ENCODE measurements at regions not wholly inside any gene's neighbourhood (a gene's known extent, or its start where the extent isn't known, plus 50 kb on each side); places are given as distances from the start of the nearest gene placed in this dataset.

DNA sequence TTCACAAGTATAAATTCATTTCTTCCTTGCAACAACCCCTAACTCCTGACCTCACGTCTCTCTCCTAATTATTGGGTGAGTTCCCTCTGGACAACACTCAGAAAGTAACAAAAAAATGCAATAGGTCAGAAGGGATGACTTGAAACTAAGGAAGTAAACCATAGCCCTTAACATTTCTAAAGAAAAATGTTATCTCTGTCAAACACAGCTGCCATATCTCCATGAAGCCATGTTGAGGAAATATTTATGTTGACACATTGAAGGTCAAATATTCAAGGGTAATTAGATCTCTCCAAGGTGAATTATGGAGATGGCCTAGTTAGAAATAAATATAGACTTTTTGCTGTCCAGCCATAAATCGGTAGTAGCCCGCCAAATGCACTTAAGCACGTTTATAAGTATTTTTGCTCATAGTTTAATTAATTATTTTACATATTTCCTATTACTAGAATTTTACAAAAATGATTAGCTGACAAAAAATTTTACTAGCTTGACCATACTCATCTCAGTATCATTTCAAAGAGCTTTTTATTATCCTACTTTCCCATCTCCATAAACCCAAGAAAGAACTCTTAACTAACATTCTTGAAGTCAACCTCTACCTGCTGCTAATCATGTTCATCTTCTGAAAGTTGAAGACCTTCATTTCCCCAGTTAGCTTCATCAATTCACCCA, 160.1 kb upstream of the PKN2 start:
- Histone ChIP-seq H3K36me3 (ENCODE audit: insufficient read depth, low read length) (no peaks in the 10 kb centered on the region), H3K27ac (ENCODE audit: low read depth, low read length, poor library complexity, severe bottlenecking) (no peak overlapping the region), H3K79me2 (ENCODE audit: insufficient read depth, low read depth, low read length) (no peaks in the 10 kb centered on the region), H3K9me3 (ENCODE audit: low read length) (no peaks in the 10 kb centered on the region), H2AFZ (ENCODE audit: low read length) (no peak overlapping the region), H3K4me3 (ENCODE audit: low read depth, low read length, poor library complexity, severe bottlenecking) (no peak overlapping the region), H3K4me1 (ENCODE audit: insufficient read depth, low read length, poor library complexity, severe bottlenecking) (no peaks in the 10 kb centered on the region), H4K20me1 (ENCODE audit: insufficient read depth, low read length) (no peaks in the 10 kb centered on the region), H3K9me2 (ENCODE audit: insufficient read depth, low read length) (no peaks in the 10 kb centered on the region), H3K4me2 (ENCODE audit: low read length) (no peak overlapping the region)
- TF ChIP-seq, protein P1, sequence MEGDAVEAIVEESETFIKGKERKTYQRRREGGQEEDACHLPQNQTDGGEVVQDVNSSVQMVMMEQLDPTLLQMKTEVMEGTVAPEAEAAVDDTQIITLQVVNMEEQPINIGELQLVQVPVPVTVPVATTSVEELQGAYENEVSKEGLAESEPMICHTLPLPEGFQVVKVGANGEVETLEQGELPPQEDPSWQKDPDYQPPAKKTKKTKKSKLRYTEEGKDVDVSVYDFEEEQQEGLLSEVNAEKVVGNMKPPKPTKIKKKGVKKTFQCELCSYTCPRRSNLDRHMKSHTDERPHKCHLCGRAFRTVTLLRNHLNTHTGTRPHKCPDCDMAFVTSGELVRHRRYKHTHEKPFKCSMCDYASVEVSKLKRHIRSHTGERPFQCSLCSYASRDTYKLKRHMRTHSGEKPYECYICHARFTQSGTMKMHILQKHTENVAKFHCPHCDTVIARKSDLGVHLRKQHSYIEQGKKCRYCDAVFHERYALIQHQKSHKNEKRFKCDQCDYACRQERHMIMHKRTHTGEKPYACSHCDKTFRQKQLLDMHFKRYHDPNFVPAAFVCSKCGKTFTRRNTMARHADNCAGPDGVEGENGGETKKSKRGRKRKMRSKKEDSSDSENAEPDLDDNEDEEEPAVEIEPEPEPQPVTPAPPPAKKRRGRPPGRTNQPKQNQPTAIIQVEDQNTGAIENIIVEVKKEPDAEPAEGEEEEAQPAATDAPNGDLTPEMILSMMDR (conservative IDR thresholded peaks at IDR 0.05; ENCODE audit: low read length) = no peak
- no peak for TF ChIP-seq EZH2phosphoT487 (IDR thresholded peaks at IDR 0.05; ENCODE audit: borderline replicate concordance, low read depth, low read length)
- ChIA-PET CTCF (ENCODE audit: unreplicated experiment) (no interaction called here), POLR2A (interaction anchor here (0.6 kb wide), 1 partner anchor 32 kb away, joined by 3 read pairs; no protein-coding TSS in a partner anchor)
- no TSS peak for BruUV-seq (replicated peaks)
- intact Hi-C loops (cut with micrococcal nuclease; ENCODE audit: unreplicated experiment) = no loop called here
- DNase-seq (ENCODE audit: low spot score) = no peak

GRCh38 chr1:88526456-88526855, 157.6 kb upstream of the PKN2 start:
- BruUV-seq (replicated peaks) = no TSS peak
- H2AFZ ChIP-seq (ENCODE audit: low read length) = no peak overlapping the region
- H3K79me2 ChIP-seq (ENCODE audit: insufficient read depth, low read depth, low read length) = no peaks in the 10 kb centered on the region
- TF ChIP-seq, protein P1 (conservative IDR thresholded peaks at IDR 0.05; ENCODE audit: low read length) = no peak
- no peak for TF ChIP-seq EZH2phosphoT487 (IDR thresholded peaks at IDR 0.05; ENCODE audit: borderline replicate concordance, low read depth, low read length)
- no peaks in the 10 kb centered on the region for H4K20me1 ChIP-seq (ENCODE audit: insufficient read depth, low read length)
- no peak overlapping the region for H3K4me2 ChIP-seq (ENCODE audit: low read length)
- no peak overlapping the region for H3K4me3 ChIP-seq (ENCODE audit: low read depth, low read length, poor library complexity, severe bottlenecking)
- H3K27ac ChIP-seq (ENCODE audit: low read depth, low read length, poor library complexity, severe bottlenecking) = no peak overlapping the region
- ChIA-PET CTCF (ENCODE audit: unreplicated experiment) (no interaction called here), POLR2A (no interaction called here)
- intact Hi-C loops (cut with micrococcal nuclease; ENCODE audit: unreplicated experiment) = no loop called here
- no peaks in the 10 kb centered on the region for H3K9me3 ChIP-seq (ENCODE audit: low read length)
- no peaks in the 10 kb centered on the region for H3K36me3 ChIP-seq (ENCODE audit: insufficient read depth, low read length)
- H3K9me2 ChIP-seq (ENCODE audit: insufficient read depth, low read length) = no peaks in the 10 kb centered on the region
- no peaks in the 10 kb centered on the region for H3K4me1 ChIP-seq (ENCODE audit: insufficient read depth, low read length, poor library complexity, severe bottlenecking)
- DNase-seq (ENCODE audit: low spot score) = no peak

DNA sequence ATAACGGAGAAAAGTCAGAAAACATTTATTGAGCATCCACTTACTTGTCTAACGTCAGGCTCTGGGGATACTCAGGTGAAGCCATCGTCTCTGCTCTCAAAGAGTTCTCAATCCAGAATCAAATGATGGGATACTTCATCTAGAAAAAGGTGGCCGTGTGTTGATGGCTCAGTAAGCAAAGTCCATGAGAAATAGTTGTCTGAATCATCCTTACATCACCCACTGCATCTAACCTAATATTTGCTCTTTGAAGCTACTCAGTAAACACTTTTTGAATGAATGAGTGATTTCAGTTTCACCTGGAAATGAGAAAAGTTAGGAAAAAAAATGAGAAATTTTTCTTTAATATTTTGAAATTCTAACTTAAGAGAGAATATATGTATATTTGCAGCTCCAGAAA, 155.3 kb upstream of the PKN2 start:
- no peaks in the 10 kb centered on the region for H3K36me3 ChIP-seq (ENCODE audit: insufficient read depth, low read length)
- H3K4me3 ChIP-seq (ENCODE audit: low read depth, low read length, poor library complexity, severe bottlenecking) = no peak overlapping the region
- DNase-seq (ENCODE audit: low spot score) = no peak
- no peaks in the 10 kb centered on the region for H4K20me1 ChIP-seq (ENCODE audit: insufficient read depth, low read length)
- H3K9me2 ChIP-seq (ENCODE audit: insufficient read depth, low read length) = no peaks in the 10 kb centered on the region
- H3K4me1 ChIP-seq (ENCODE audit: insufficient read depth, low read length, poor library complexity, severe bottlenecking) = no peaks in the 10 kb centered on the region
- CTCF ChIA-PET (ENCODE audit: unreplicated experiment) = no interaction called here
- H3K27ac ChIP-seq (ENCODE audit: low read depth, low read length, poor library complexity, severe bottlenecking) = no peak overlapping the region
- TF ChIP-seq, protein P1 (conservative IDR thresholded peaks at IDR 0.05; ENCODE audit: low read length) = no peak
- no peak for TF ChIP-seq EZH2phosphoT487 (IDR thresholded peaks at IDR 0.05; ENCODE audit: borderline replicate concordance, low read depth, low read length)
- H2AFZ ChIP-seq (ENCODE audit: low read length) = no peak overlapping the region
- H3K79me2 ChIP-seq (ENCODE audit: insufficient read depth, low read depth, low read length) = no peaks in the 10 kb centered on the region
- no peak overlapping the region for H3K4me2 ChIP-seq (ENCODE audit: low read length)
- intact Hi-C loops (cut with micrococcal nuclease; ENCODE audit: unreplicated experiment) = no loop called here
- H3K9me3 ChIP-seq (ENCODE audit: low read length) = no peaks in the 10 kb centered on the region
- no TSS peak for BruUV-seq (replicated peaks)
- POLR2A ChIA-PET = interaction anchor here (0.6 kb wide), 1 partner anchor 75 kb away, joined by 3 read pairs; no protein-coding TSS in a partner anchor

Data from OCI-LY7 (cell line).